LHCN-M2 (cell line): ENCODE measurements at regions not wholly inside any gene's neighbourhood (a gene's known extent, or its start where the extent isn't known, plus 50 kb on each side); places are given as distances from the start of the nearest gene placed in this dataset.

Experiments used
- DNase-seq: peaks from one replicate; pipeline ENCODE4 v3.0.0-alpha.2; 2012; ENCODE audit warnings: low read depth

GRCh38 chr9:2311920-2312319, 296.8 kb downstream of the SMARCA2 start:
- DNase-seq: no peak

GRCh38 chr9:2313512-2313911, 298.4 kb downstream of the SMARCA2 start:
- no peak for DNase-seq

DNA sequence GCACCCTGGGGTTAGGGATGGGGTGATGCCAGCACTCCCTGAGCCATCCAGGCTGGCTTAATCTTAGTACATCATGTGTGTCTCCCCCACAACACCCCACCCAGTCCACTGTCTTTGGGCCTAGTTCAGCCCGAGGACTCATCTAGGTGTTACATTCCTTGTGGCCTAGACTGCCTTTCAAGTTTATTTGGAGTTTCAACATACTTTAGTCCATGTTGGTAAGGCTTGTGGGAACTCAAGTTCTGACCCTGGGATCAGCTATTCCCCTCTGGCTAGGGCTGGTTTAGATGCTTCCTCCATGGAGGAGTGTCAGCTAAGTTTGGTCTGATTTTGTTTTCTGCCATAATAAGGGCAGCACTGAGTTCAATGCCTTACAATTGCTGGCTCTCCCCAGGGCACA, 302.4 kb downstream of the SMARCA2 start:
- no peak for DNase-seq

GRCh38 chr9:2319421-2319820, 302.2 kb upstream of the VLDLR start:
- no peak for DNase-seq

GRCh38 chr9:2320114-2320513, 301.5 kb upstream of the VLDLR start:
- no peak for DNase-seq

GRCh38 chr9:2320632-2321031, 301.0 kb upstream of the VLDLR start:
- no peak for DNase-seq

GRCh38 chr9:2321523-2322148, 300.0 kb upstream of the VLDLR start:
- no peak for DNase-seq

- DNase-seq: no peak
Measured at GRCh38 chr9:2324742-2325141, 296.8 kb upstream of the VLDLR start.

- DNase-seq: no peak
Measured at GRCh38 chr9:2332663-2333062, 288.9 kb upstream of the VLDLR start.

DNA sequence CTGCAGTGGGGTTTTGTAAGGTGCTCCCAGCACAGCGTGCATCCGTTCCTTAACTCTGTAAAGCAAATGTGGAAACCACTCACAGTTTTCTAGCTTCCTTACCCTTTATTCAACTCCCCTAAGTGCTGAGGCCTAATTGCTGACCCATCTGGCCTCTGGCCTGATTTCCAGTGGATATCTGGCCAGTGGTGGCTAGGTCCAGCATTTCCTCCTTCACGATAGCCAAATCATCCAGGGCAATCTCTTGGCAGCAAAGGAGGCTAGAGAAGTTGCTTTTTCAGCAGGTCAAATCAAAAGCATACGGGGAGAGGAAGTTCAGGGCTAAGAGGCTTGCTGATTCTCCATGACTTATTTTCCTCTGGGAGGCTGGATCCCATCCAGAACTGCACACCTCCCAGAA, 286.3 kb upstream of the VLDLR start:
- no peak for DNase-seq

DNA sequence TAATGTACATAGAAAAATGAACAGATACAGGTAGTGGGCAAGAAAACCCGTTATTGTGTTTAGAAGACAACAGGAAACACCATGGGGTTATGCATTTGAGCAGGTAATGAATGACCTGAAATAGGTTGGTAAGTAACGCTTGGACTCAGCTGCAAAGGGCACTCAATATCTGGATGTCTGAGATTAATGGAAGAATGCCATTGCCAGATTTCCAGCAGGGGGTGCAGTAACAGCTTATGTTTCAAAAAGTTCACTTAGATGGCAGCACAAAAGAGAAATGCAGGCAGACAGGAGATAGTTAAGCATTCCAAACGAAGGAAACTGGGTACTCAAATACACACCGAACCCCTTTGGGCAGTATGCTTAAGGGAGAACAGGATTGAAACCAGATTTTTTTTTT, 285.5 kb upstream of the VLDLR start:
- DNase-seq: peak; percentile 15

- no peak for DNase-seq
Measured at GRCh38 chr9:2337131-2337530, 284.5 kb upstream of the VLDLR start.

DNA sequence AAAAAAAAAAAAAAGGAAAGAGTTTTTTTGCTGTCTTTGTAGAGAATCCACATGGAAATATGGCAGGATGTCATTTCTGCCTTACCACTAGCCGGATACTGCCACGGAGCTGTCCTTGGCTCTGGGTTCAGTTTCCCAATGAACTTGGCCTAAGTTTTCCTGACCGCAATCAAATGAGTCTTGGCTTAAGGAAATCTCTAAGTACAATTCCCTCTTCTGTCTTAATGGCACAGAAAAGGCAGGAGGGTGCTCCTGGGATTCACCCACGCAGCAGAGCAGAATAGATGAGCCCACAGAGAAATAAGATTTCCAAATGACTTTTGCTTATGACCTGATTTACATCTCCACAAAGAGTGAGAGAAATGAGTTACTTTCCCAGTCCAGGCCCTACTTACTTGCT, 284.0 kb upstream of the VLDLR start:
- DNase-seq: no peak

DNA sequence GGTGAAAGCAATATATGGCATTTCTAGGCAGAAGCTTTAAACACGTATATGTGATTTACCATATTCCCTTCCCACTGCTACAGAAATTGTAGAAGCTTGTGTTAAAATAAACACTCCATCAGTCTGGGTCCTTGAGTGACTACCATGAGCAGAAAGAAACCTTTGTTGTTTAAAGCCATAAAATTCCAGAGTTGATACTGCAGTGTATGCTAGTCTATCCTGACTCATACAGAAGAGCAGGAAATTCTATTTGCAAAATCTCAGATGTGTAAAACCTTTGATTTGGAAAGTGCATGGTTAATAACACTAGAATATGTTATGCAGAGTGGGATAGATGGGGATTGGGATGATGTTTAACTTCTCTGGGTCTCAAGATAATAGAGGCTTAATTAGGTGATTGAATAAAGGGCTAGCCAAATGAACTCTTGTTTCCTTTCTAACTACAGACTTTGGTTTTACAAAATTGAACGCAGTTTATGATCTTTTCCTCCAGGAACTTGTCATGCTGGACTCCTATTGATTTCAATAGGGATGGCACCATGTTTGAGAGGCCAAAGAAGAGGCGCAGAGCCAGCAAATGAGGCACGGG, 282.7 kb upstream of the VLDLR start:
- DNase-seq: no peak

DNA sequence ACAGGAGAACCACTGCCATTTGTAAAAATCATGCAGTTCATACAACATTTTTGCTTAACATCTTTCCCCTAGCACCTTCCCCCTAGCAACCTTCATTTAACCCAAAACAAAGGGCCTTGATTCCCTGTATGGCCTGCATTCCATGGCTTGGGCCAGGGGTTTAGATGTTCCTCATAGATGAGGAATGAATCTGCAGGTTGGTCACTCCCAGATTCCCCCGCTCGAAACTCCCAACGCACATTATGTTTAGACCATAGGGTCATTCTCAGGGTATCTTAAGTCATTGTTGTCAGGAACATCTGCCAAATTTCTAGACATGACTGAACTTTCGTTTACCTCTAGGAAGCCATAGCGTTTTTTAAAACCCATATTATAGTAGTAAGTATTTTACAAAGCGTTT, 282.2 kb upstream of the VLDLR start:
- no peak for DNase-seq

DNA sequence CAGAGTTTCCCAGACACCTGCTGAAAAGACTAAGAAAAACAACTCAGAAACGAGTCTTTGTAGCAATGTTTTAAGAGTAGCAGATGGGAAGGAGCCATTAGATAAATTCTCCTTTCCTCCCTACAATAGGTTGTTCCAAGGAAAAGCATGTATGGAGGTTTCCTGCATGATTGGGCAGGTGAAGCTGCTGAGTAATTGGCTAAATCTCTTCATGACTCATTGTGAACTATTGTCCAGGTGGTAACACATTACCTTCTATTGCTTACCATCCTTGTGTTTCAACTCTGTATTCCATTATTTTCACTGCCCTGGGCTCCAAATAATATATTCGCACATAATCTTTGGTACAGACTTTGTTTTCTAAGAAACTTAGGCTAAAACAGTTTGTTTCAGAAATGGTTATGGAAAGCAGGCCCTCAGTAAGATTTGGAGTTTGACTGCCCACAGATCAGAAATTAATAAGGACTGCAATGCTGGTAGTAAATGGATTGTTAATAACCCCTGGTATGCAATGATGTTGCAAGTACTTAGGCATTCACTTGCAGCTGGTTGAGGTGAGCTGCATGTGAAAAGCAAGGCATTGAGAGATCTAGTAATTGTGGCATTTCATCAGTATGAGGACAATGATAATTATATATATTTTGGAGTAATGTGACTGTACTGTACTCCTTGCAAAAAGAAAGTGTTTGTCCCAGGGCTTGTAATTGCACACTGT, 281.4 kb upstream of the VLDLR start:
- no peak for DNase-seq

DNA sequence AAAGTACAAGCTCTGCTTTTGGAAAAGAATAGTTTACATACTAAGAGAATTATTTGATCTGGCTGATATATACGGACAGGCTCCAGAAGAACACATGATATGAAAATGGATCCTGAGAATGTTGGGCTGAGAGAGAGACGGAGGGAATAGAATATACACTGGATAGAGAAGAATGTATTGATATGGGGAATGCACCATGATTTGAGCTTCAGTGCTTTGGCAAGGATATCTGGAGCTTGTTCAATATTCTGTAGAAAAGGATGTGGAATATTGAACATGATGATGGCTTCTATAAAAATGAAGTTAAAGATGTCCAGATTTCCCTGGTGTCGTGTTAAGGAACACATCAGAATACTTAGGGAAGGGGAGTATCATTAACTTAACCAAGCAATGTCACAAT, 280.5 kb upstream of the VLDLR start:
- DNase-seq: no peak

DNA sequence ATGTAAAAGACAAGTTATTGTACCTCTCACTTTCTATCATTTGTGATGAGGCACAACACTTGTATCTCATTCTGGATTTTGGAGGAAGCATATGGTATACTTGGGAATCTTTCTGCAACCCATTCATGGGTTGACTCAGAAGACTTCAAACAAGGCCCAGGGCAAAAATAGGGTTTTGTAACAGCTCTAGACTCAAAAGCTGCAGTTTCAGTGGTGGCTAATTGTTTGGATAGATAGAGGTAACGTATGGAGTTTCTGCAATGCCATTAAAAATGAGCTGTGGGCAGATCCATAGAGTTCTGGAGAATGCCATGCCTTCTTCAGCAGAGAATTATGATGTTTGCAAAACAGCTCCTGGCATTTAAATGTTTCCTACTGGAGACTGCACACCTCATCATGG, 279.6 kb upstream of the VLDLR start:
- no peak for DNase-seq

- DNase-seq: no peak
Measured at GRCh38 chr9:2343756-2344155, 277.8 kb upstream of the VLDLR start.

DNA sequence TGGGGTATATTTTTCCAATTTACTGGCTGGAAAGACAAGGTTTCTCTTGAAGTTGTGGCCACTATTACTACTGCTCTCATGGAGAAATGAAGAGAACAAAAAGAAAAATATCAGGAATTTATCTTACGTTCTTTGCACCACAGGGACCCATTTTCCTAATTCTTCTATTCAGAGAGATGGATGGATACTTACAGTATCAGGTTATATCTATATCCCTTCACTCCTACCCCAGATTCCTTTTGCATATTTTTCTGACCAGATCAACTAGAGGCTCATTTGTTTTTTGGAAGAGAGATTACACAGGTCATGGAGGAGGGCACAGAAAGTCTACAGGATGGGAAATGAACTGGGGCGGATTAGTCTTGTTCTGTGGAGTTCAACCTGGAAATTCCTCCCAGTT, 277.2 kb upstream of the VLDLR start:
- DNase-seq: no peak

DNA sequence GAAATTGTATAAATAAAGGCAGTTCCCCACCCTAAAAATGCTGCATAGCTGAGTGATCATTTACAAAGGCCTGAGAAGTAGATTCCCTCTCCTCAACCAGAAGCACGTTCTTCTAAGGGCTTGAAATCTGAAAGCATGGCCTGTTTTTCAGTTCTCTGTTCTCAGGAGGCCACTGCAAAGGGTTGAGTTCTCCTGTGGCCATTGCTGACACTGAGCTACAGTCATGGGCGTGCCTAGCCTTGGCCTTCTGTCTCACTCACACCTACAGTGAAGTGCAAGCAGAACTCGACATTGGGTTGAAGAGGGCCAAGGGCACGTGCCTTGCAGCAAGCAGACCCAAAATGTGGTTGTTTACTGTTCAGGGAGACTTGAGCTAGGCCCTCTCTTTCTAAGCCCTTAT, 276.6 kb upstream of the VLDLR start:
- no peak for DNase-seq

DNA sequence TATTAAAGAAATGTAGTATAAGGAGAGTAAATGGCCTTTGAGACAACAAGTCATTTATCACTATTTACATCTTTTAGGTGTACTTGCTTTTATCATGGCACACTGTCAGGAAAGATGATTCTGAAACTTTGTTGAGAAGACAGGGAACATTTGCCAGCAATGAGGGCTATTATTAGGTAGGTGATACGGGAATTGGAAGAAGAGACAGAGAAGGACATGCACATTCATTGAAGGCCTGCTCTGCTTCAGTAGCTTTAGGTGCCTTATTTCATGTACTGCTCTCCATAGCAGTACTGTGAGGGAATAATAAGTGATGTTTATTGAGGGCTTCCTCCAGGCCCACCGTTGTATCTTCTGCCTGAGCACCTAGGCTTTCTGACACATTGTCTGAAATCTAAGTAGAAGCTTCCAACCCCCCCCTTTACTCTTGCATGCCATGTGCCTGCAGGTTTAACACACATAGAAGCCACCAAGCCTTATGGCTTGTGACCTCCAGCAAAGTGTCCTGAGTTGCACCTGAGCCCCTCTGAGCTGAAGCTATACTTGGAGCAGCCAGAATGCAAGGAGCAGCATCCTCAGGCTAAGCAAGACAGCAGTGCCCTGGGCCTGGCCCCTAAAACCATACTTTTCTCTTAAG, 275.2 kb upstream of the VLDLR start:
- DNase-seq: no peak

GRCh38 chr9:2351324-2351723, 270.3 kb upstream of the VLDLR start:
- no peak for DNase-seq
